Osteocyte (in vitro differentiated cells): ENCODE measurements at regions not wholly inside any gene's neighbourhood (a gene's known extent, or its start where the extent isn't known, plus 50 kb on each side); places are given as distances from the start of the nearest gene placed in this dataset.

Experiments used
- DNase-seq: peaks from one replicate; pipeline ENCODE4 v3.0.0; 2021; ENCODE audit warnings: mixed read lengths; ENCODE audit not compliant: unreplicated experiment; ENCODE audit errors: extremely low spot score
- H3K27ac Mint-ChIP-seq: one replicate; pipeline ENCODE4 v1.8.0; 2021; ENCODE audit warnings: mild to moderate bottlenecking, mixed read lengths; ENCODE audit not compliant: unreplicated experiment
- H3K27me3 Mint-ChIP-seq: one replicate; pipeline ENCODE4 v1.8.0; 2021; ENCODE audit warnings: mixed read lengths; ENCODE audit not compliant: unreplicated experiment
- H3K36me3 Mint-ChIP-seq: one replicate; pipeline ENCODE4 v1.8.0; 2021; ENCODE audit warnings: mixed read lengths; ENCODE audit not compliant: unreplicated experiment
- H3K4me1 Mint-ChIP-seq: one replicate; pipeline ENCODE4 v1.8.0; 2021; ENCODE audit warnings: mixed read lengths; ENCODE audit not compliant: unreplicated experiment
- H3K4me3 Mint-ChIP-seq: one replicate; pipeline ENCODE4 v1.8.0; 2021; ENCODE audit warnings: mild to moderate bottlenecking, moderate library complexity, mixed read lengths; ENCODE audit not compliant: unreplicated experiment
- H3K9me3 Mint-ChIP-seq: one replicate; pipeline ENCODE4 v1.8.0; 2021; ENCODE audit warnings: mixed read lengths; ENCODE audit not compliant: unreplicated experiment
- TF ChIP-seq, protein P1 (sequence below): fragments of 200-600 bp; sonication (generic); IDR thresholded peaks from 2 replicates; pipeline ENCODE4 v1.5.0; 2021; ENCODE audit warnings: antibody characterized with exemption, mild to moderate bottlenecking, moderate library complexity

GRCh38 chr18:51288582-51288981, 91.1 kb upstream of the MEX3C start:
- Mint-ChIP-seq H3K4me3 (no peak overlapping the region), H3K9me3 (peaks cover 5% of the 10 kb centered on the region), H3K27ac (no peak overlapping the region), H3K36me3 (no peaks in the 10 kb centered on the region), H3K4me1 (peaks cover 11% of the 10 kb centered on the region), H3K27me3 (peaks cover 43% of the 10 kb centered on the region)
- TF ChIP-seq, protein P1, sequence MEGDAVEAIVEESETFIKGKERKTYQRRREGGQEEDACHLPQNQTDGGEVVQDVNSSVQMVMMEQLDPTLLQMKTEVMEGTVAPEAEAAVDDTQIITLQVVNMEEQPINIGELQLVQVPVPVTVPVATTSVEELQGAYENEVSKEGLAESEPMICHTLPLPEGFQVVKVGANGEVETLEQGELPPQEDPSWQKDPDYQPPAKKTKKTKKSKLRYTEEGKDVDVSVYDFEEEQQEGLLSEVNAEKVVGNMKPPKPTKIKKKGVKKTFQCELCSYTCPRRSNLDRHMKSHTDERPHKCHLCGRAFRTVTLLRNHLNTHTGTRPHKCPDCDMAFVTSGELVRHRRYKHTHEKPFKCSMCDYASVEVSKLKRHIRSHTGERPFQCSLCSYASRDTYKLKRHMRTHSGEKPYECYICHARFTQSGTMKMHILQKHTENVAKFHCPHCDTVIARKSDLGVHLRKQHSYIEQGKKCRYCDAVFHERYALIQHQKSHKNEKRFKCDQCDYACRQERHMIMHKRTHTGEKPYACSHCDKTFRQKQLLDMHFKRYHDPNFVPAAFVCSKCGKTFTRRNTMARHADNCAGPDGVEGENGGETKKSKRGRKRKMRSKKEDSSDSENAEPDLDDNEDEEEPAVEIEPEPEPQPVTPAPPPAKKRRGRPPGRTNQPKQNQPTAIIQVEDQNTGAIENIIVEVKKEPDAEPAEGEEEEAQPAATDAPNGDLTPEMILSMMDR: no peak
- DNase-seq: no peak

DNA sequence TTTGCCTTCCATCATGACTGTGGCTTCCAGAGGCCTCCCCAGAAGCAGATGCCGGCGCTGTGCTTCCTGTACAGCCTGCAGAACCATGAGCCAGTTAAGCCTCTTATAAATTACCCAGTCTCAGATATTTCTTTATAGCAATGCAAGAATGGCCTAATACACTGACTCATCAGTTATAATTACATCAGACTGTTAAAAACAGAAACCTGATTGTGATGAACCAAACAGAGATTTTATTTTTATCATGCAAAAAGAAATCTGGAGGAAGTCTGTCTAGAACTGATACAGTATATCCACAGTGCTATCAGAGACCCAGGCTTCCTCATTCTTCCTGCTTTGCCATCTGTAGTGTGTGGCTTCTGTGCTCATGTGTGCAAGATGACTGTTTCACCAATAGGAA, 93.4 kb upstream of the MEX3C start:
- TF ChIP-seq, protein P1: no peak
- Mint-ChIP-seq H3K36me3 (no peaks in the 10 kb centered on the region), H3K27me3 (peaks cover 41% of the 10 kb centered on the region), H3K4me1 (peaks cover 11% of the 10 kb centered on the region), H3K27ac (no peak overlapping the region), H3K9me3 (peaks cover 5% of the 10 kb centered on the region), H3K4me3 (no peak overlapping the region)
- DNase-seq: no peak

- TF ChIP-seq, protein P1: no peak
- Mint-ChIP-seq H3K9me3 (no peaks in the 10 kb centered on the region), H3K27ac (no peak overlapping the region), H3K4me1 (no peaks in the 10 kb centered on the region), H3K27me3 (peaks cover 38% of the 10 kb centered on the region), H3K4me3 (no peak overlapping the region), H3K36me3 (no peaks in the 10 kb centered on the region)
- no peak for DNase-seq
Observed at GRCh38 chr18:51300912-51301311, 103.4 kb upstream of the MEX3C start.

DNA sequence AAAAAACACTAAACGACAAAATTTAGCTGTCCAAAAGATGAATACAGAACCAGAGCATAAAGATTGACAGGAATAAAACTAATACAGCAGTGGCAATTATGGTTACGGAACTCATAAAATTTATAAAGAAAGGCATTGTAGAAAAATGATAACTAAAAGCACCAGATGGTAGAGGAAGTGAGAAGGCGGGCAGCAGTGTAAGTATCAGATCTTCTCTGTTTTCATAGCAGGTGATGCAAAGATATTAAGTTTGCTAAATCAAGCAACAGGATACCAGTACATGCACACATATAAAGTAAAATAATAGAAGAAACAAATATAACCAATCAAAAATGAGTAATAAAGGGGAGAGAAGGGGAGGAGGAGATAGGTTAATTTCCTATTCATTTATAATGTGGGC, 103.9 kb upstream of the MEX3C start:
- peaks cover 42% of the 10 kb centered on the region for H3K27me3 Mint-ChIP-seq
- no peak for DNase-seq
- no peak overlapping the region for H3K4me3 Mint-ChIP-seq
- TF ChIP-seq, protein P1: no peak
- H3K4me1 Mint-ChIP-seq: no peaks in the 10 kb centered on the region
- H3K36me3 Mint-ChIP-seq: no peaks in the 10 kb centered on the region
- H3K9me3 Mint-ChIP-seq: no peaks in the 10 kb centered on the region
- H3K27ac Mint-ChIP-seq: no peak overlapping the region

- Mint-ChIP-seq H3K27me3 (peaks cover 17% of the 10 kb centered on the region), H3K9me3 (no peaks in the 10 kb centered on the region), H3K27ac (no peak overlapping the region), H3K36me3 (no peaks in the 10 kb centered on the region), H3K4me3 (no peak overlapping the region), H3K4me1 (peaks cover 3% of the 10 kb centered on the region)
- TF ChIP-seq, protein P1: no peak
- no peak for DNase-seq
Observed at GRCh38 chr18:51316677-51317076, 119.2 kb upstream of the MEX3C start.
